HepG2 (cell line): ENCODE measurements at regions not wholly inside any gene's neighbourhood (a gene's known extent, or its start where the extent isn't known, plus 50 kb on each side); places are given as distances from the start of the nearest gene placed in this dataset.

Source experiments
- ATF2 ChIP-seq: sonication (generic); formaldehyde crosslinking; IDR thresholded peaks from 2 replicates; pipeline ENCODE4 v1.4.0; 2020; ENCODE audit warnings: missing genetic modification reagents
- JUND ChIP-seq: sonication (generic); formaldehyde crosslinking; IDR thresholded peaks from 2 replicates; pipeline ENCODE4 v1.8.0; 2022; ENCODE audit warnings: mild to moderate bottlenecking, missing genetic modification reagents
- KLF13 ChIP-seq: sonication (generic); formaldehyde crosslinking; IDR thresholded peaks from 2 replicates; pipeline ENCODE4 v1.4.0; 2020; ENCODE audit warnings: mild to moderate bottlenecking, missing genetic modification reagents
- MED1 ChIP-seq: sonication (generic); formaldehyde crosslinking; IDR thresholded peaks from 2 replicates; pipeline ENCODE4 v1.4.0; 2020; ENCODE audit warnings: missing genetic modification reagents
- NR2C2 ChIP-seq: sonication (generic); formaldehyde crosslinking; IDR thresholded peaks from 2 replicates; pipeline ENCODE4 v1.4.0; 2020; ENCODE audit warnings: missing genetic modification reagents, mild to moderate bottlenecking, moderate library complexity, borderline replicate concordance
- PTBP1 ChIP-seq: fragments of 200-400 bp; formaldehyde crosslinking; IDR thresholded peaks from 2 replicates; pipeline ENCODE4 v1.6.1; 2018; ENCODE audit warnings: low read length, low read depth; ENCODE audit not compliant: poor library complexity, severe bottlenecking
- SP1 ChIP-seq, 2 experiments: fragments of 450-650 bp in 1 of 2; sonication (generic) in 1 of 2; formaldehyde crosslinking in 1 of 2; IDR thresholded peaks; 2 replicates each; pipeline versions ENCODE4 v1.4.0 to v1.6.1; 2016 to 2020; ENCODE audit warnings: missing genetic modification reagents in 1 of 2
- TCF12 ChIP-seq, 2 experiments: fragments of 450-650 bp in 1 of 2; sonication (generic) in 1 of 2; formaldehyde crosslinking in 1 of 2; IDR thresholded peaks; 2 replicates each; pipeline versions ENCODE4 v1.6.1 to v1.8.0; 2017 to 2022; ENCODE audit warnings: antibody characterized with exemption in 1 of 2, mild to moderate bottlenecking in 1 of 2, missing genetic modification reagents in 1 of 2, moderate library complexity in 1 of 2
- ZNF143 ChIP-seq: sonication (generic); formaldehyde crosslinking; IDR thresholded peaks from 2 replicates; pipeline ENCODE4 v1.4.0; 2020; ENCODE audit warnings: missing genetic modification reagents
- ZNF576 ChIP-seq: sonication (generic); formaldehyde crosslinking; IDR thresholded peaks from 2 replicates; pipeline ENCODE4 v1.4.0; 2020; ENCODE audit warnings: mild to moderate bottlenecking, missing genetic modification reagents
- ZNF704 ChIP-seq: sonication (generic); formaldehyde crosslinking; IDR thresholded peaks from 2 replicates; pipeline ENCODE4 v1.8.1; 2023; ENCODE audit warnings: mild to moderate bottlenecking, inconsistent platforms, moderate library complexity, missing genetic modification reagents, borderline replicate concordance
- ZNF777 ChIP-seq: sonication (generic); formaldehyde crosslinking; IDR thresholded peaks from 2 replicates; pipeline ENCODE4 v1.4.0; 2020; ENCODE audit warnings: missing genetic modification reagents
- TF ChIP-seq, protein P1 (sequence below): sonication (generic); formaldehyde crosslinking; IDR thresholded peaks from 2 replicates; pipeline ENCODE4 v1.5.0; 2020; ENCODE audit warnings: missing genetic modification reagents
- TF ChIP-seq, protein P2 (sequence below): sonication (generic); formaldehyde crosslinking; IDR thresholded peaks from 2 replicates; pipeline ENCODE4 v1.5.0; 2020; ENCODE audit warnings: mild to moderate bottlenecking, missing genetic modification reagents

- TF ChIP-seq NR2C2 (CRISPR knock-in tag): no peak
- TF ChIP-seq ZNF777: no peak
- TF ChIP-seq TCF12 (IDR thresholded peaks at IDR 0.05): no peak
- TF ChIP-seq TCF12 (CRISPR knock-in tag; IDR thresholded peaks at IDR 0.05): no peak
- no peak for TF ChIP-seq ATF2 (CRISPR knock-in tag)
- TF ChIP-seq, protein P1, sequence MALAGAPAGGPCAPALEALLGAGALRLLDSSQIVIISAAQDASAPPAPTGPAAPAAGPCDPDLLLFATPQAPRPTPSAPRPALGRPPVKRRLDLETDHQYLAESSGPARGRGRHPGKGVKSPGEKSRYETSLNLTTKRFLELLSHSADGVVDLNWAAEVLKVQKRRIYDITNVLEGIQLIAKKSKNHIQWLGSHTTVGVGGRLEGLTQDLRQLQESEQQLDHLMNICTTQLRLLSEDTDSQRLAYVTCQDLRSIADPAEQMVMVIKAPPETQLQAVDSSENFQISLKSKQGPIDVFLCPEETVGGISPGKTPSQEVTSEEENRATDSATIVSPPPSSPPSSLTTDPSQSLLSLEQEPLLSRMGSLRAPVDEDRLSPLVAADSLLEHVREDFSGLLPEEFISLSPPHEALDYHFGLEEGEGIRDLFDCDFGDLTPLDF (CRISPR knock-in tag): no peak
- no peak for TF ChIP-seq ZNF576
- TF ChIP-seq ZNF704: no peak
- TF ChIP-seq MED1 (CRISPR knock-in tag): no peak
- no peak for TF ChIP-seq PTBP1
- TF ChIP-seq SP1 (IDR thresholded peaks at IDR 0.05): no peak
- TF ChIP-seq SP1 (CRISPR knock-in tag; IDR thresholded peaks at IDR 0.05): no peak
- TF ChIP-seq, protein P2, sequence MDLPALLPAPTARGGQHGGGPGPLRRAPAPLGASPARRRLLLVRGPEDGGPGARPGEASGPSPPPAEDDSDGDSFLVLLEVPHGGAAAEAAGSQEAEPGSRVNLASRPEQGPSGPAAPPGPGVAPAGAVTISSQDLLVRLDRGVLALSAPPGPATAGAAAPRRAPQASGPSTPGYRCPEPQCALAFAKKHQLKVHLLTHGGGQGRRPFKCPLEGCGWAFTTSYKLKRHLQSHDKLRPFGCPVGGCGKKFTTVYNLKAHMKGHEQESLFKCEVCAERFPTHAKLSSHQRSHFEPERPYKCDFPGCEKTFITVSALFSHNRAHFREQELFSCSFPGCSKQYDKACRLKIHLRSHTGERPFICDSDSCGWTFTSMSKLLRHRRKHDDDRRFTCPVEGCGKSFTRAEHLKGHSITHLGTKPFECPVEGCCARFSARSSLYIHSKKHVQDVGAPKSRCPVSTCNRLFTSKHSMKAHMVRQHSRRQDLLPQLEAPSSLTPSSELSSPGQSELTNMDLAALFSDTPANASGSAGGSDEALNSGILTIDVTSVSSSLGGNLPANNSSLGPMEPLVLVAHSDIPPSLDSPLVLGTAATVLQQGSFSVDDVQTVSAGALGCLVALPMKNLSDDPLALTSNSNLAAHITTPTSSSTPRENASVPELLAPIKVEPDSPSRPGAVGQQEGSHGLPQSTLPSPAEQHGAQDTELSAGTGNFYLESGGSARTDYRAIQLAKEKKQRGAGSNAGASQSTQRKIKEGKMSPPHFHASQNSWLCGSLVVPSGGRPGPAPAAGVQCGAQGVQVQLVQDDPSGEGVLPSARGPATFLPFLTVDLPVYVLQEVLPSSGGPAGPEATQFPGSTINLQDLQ: no peak
- TF ChIP-seq KLF13 (CRISPR knock-in tag): no peak
- TF ChIP-seq ZNF143: no peak
- no peak for TF ChIP-seq JUND (CRISPR knock-in tag)
Observed at GRCh38 chr4:164542431-164542830, 211.5 kb upstream of the SMIM31 start.
